ENCODE measurements at regions not wholly inside any gene's neighbourhood (a gene's known extent, or its start where the extent isn't known, plus 50 kb on each side); places are given as distances from the start of the nearest gene placed in this dataset.

GRCh38 chr14:31988244-31988643 is 88.9 kb upstream of the ARHGAP5 start:
- Mint-ChIP-seq H3K27me3 (peaks cover 9% of the 10 kb centered on the region), H3K4me3 (no peak overlapping the region), H3K27ac (no peak overlapping the region), H3K36me3 (ENCODE audit: low read depth) (no peaks in the 10 kb centered on the region), H3K9me3 (peaks cover 14% of the 10 kb centered on the region), H3K4me1 (no peaks in the 10 kb centered on the region)
- no peak for DNase-seq
- ATAC-seq (ENCODE audit: low read depth), result no peak
- intact Hi-C loops (cut with micrococcal nuclease), result no loop called here
- CTCF ChIA-PET, result no interaction called here
- TF ChIP-seq CTCF (IDR thresholded peaks at IDR 0.05), result no peak
- POLR2A ChIA-PET, result no interaction called here

DNA sequence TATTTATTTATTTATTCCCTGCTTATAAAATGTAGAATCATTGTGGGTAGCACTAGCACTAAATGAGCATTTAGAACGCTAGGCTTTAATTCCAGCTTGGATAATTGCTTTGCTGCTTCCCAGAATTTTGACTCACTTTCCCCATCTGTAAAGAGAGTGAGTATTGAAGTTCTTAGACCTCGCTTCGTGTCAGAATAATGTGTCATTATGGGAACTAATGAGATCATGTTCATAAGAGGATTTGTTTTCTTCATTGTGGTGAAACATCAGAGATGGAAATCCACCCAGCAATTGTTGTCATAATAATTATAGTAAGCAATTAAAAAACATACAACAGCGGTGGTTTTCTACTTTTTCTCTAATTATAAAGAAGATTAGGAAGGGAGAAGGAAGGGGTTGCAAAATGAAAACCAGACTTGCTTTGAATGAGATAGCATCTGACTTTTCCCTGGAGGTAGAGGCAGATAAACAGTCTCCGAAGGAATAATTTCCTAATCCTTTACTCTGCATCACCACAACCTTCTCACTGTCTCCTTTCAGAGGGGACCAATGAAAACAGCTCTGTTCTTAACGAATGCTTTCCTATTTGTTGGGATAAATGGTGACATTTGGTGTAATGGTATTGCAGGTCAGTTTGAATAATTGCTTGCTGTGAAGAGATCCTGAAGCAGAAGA is 86.8 kb upstream of the ARHGAP5 start:
- DNase-seq (no peak), ATAC-seq (ENCODE audit: low read depth) (no peak)
- no peak for TF ChIP-seq CTCF (IDR thresholded peaks at IDR 0.05)
- Mint-ChIP-seq H3K9me3 (peaks cover 12% of the 10 kb centered on the region), H3K36me3 (ENCODE audit: low read depth) (no peaks in the 10 kb centered on the region), H3K4me1 (no peaks in the 10 kb centered on the region), H3K4me3 (no peak overlapping the region), H3K27ac (no peak overlapping the region), H3K27me3 (peaks cover 9% of the 10 kb centered on the region)
- ChIA-PET POLR2A (no interaction called here), CTCF (no interaction called here)
- intact Hi-C loops (cut with micrococcal nuclease), result no loop called here

DNA sequence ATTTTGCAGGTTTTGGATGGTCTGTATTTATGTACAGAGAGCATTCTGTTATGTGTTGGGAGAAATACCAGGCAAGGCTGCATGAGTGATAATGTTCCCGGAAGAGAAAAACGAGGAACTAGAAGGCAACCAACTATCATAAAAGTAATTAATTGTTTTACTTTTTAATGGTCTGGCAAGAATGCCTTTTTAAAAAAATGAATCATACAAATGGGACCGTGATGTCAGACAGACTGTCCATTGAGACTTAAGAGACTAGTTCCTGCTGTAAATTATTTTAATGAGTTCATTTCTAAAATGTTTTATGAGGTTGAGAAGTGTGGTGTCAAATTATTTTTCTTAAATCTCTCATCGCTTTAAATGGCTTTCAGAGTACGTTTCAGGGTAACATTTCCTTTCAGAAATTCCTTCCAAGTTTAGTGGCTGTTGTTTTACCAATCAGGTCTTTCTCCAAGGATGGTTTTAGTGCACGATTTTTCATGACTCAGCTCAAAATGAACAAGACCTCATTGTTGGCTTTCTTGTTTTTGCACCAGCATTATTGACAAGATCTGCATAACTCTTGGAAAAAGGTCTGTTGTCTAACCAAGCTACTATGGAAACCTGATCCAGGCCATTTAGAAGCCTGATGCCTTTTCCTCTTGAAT is 86.1 kb upstream of the ARHGAP5 start:
- Mint-ChIP-seq H3K9me3 (peaks cover 7% of the 10 kb centered on the region), H3K4me1 (no peaks in the 10 kb centered on the region), H3K4me3 (no peak overlapping the region), H3K27ac (no peak overlapping the region), H3K36me3 (ENCODE audit: low read depth) (no peaks in the 10 kb centered on the region), H3K27me3 (peaks cover 9% of the 10 kb centered on the region)
- ATAC-seq (ENCODE audit: low read depth) (no peak), DNase-seq (no peak)
- ChIA-PET POLR2A (no interaction called here), CTCF (no interaction called here)
- intact Hi-C loops (cut with micrococcal nuclease), result no loop called here
- TF ChIP-seq CTCF (IDR thresholded peaks at IDR 0.05), result no peak

GRCh38 chr14:31992011-31992447 is 85.1 kb upstream of the ARHGAP5 start:
- H3K4me3 Mint-ChIP-seq, result no peak overlapping the region
- peaks cover 7% of the 10 kb centered on the region for H3K27me3 Mint-ChIP-seq
- DNase-seq, result no peak
- POLR2A ChIA-PET, result no interaction called here
- H3K36me3 Mint-ChIP-seq (ENCODE audit: low read depth), result no peaks in the 10 kb centered on the region
- intact Hi-C loops (cut with micrococcal nuclease), result no loop called here
- no peak overlapping the region for H3K27ac Mint-ChIP-seq
- H3K9me3 Mint-ChIP-seq, result no peaks in the 10 kb centered on the region
- no peak for TF ChIP-seq CTCF (IDR thresholded peaks at IDR 0.05)
- no peak for ATAC-seq (ENCODE audit: low read depth)
- CTCF ChIA-PET, result no interaction called here
- H3K4me1 Mint-ChIP-seq, result no peaks in the 10 kb centered on the region

DNA sequence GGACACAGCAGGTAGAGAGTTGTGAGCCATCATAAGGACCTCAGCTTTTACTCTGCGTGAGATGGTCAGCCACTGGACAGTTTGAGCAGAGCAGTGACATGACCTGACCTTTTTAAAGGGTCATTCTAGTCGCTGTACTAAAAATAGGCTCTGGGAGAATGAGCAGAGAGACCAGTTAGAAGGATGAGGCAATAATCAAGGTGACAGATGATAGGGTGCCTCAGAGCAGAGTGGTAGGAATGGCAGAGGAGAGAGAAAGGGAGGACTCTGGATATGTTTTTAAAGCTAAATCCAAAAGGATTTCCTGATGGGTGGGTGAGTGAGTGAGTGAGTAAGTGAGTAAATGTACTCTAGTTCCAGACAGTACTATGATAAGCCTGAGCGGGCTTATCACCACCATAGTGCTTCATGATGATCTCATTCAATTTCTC is 83.6 kb upstream of the ARHGAP5 start:
- H3K9me3 Mint-ChIP-seq, result no peaks in the 10 kb centered on the region
- H3K27me3 Mint-ChIP-seq, result peaks cover 5% of the 10 kb centered on the region
- H3K4me1 Mint-ChIP-seq, result no peaks in the 10 kb centered on the region
- no peak for ATAC-seq (ENCODE audit: low read depth)
- ChIA-PET CTCF (no interaction called here), POLR2A (no interaction called here)
- no peak overlapping the region for H3K4me3 Mint-ChIP-seq
- H3K27ac Mint-ChIP-seq, result no peak overlapping the region
- intact Hi-C loops (cut with micrococcal nuclease), result no loop called here
- no peaks in the 10 kb centered on the region for H3K36me3 Mint-ChIP-seq (ENCODE audit: low read depth)
- TF ChIP-seq CTCF (IDR thresholded peaks at IDR 0.05), result no peak
- DNase-seq, result no peak

Measured in activated B cell treated with CpG ODN at 0.5 μM for 24 hours (primary cell).